Lung microvascular endothelial cell (primary cell): ENCODE measurements at regions not wholly inside any gene's neighbourhood (a gene's known extent, or its start where the extent isn't known, plus 50 kb on each side); places are given as distances from the start of the nearest gene placed in this dataset.
"Not testable (repeated sequence)": the region's sequence is repeated elsewhere in the genome, so short reads cannot be mapped to it uniquely, and the experiment has no call there.

ENCODE experiments used
- DNase-seq, 2 donors: peaks; one replicate each; pipeline versions ENCODE4 v3.0.0 to v3.0.0-alpha.2; 2010; ENCODE audit warnings: low read depth in 2 of 2

DNA sequence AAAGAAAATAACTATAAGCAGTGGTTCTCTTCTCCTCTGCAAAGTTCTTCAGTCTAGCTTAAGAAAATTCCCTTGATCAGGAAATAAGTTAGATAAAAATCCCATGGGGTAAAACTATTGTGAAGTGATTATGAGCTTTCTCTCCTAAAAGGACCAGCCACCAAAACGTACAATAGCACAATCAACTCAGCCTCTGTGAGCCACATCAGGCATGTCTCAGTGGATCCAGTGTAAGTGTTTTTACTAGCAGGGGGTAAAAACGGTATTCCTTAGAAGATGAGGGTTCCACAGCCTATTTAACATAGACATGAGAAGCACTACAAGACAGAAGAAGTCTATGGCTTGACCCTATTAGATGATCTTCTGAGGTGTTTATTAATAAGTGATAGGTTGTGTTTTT is 503.2 kb downstream of the PIK3C3 start:
- DNase-seq: no peak

DNA sequence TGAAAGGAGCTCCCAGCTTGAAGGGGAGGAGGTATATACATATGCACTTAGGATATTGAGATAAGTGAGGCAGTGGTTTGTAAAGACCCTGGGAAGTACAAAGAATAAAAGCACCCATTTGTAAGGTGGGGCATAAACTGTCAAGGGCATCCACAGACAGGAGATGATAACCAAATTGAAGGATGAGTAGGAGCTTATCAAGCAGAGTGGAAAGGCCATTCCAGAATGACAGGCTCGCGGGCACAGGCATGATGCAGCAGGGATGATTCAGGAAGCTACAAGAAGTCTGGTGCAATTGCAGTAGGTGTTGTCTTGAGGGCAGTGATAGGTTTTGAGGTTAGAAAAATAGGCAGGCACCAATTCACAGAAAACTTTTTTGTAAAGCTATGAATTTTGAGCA is 504.8 kb downstream of the PIK3C3 start:
- DNase-seq: no peak

DNA sequence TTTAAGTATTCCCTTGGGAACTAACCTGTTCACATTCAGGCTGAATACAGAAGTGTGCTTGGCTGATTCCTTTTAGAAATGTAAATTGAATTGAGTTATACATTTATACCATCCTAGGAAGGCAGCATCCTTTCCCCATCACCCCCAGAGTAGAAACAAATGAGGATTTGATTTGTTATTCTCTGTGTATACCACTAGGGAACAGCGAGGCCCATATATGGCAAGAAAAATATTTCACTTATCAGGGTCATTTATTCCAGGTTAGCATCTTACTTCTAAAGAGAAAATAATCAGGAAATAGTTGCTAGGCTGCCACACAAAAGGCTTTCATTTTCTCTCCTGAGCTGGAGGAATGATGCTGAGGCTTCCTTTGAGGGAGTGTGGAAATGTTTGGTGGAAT is 516.9 kb downstream of the PIK3C3 start:
- no peak for DNase-seq

DNA sequence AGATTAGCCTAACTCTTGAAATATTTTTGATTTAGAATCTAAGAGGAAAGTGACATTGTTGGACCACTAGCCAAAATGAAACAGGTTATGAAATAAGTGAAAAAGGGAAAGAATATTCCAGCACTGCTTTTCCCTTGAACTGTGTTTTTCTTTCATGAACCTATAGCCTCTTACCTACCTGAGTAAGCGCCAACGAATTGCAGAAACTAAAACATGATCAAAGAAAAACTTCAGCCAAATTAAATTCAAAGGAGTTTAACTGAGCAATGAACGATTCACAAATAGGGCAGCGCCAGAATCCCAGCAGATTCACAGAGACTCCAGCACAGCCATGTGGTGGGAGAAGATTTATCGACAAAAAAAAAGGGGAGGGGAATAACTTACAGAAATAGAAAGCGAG is 518.6 kb downstream of the PIK3C3 start:
- no peak for DNase-seq

DNA sequence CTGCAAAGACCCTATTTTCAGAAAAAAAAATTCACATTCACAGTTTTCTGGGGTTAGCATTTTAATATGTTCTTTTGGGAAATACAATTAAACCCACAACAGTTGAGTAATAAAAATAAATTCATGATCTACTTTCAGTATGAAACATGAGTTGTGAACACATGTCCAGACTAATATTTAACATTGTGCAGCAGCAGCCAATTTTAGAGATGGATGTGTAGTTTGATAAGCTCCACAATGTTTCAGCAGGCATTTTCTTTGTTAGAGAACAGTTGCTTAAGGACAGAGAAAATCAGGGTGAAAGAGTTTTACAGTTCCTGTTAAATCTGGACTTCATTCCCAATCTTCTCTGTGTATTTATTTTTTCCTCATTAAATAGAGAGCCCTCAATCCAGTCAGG is 519.5 kb downstream of the PIK3C3 start:
- DNase-seq: no peak

DNA sequence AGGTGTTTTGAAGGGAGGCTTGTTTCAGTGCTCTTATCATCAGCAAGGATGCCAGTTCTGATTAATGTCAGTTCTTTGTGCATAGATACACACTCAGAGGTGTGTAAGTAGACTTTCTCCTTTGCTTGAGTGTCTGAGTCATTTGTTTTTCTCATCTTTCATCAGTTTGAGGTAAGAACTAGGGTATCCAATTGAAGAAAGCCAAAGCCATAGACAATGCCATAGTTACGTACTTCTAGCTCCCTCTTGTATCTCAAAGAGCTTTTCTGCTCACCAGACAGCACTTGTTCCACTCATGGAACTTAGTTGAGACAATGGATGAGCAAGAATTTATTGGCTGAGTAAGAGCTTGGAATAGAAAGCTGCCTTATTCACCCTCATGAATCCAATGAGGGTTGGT is 520.1 kb downstream of the PIK3C3 start:
- DNase-seq: no peak

DNA sequence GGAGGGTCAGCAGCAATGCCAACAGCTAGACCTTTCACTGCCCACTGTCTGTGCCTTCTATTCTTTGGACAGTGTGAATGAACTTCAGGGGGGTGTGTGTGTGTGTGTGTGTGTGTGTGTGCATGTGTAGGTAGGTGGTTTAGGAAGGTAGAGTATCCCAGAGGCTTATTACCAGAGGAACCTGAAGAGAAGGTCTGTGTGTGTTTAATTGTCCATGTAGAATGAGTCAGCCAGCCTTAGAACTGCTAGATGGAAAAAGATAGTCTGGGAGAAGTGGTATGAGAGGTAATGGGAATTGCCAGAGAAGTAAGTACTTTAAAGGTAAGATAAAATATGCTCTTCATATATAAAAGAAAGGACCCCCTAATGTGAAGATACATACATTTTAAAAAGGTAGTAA is 522.2 kb downstream of the PIK3C3 start:
- no peak for DNase-seq

DNA sequence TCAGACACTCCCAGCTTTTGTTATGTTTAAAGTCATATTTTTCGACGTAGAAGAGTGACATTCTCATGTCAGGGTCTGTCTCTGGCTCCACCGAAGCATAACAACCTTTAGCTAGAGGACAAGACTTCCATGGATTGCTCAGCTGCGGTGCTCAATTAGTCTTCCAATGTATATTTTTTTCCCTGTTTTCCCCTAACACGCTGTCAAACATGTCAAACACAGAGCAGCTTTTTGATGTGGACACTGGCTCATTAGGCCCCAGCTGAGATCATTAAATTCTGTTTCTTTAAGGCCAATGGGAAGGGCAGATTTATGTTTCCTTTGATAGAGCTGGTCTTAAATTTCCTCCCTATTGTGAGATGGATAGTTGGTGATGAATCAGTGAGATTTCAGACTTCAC is 525.4 kb downstream of the PIK3C3 start:
- no peak for DNase-seq

DNA sequence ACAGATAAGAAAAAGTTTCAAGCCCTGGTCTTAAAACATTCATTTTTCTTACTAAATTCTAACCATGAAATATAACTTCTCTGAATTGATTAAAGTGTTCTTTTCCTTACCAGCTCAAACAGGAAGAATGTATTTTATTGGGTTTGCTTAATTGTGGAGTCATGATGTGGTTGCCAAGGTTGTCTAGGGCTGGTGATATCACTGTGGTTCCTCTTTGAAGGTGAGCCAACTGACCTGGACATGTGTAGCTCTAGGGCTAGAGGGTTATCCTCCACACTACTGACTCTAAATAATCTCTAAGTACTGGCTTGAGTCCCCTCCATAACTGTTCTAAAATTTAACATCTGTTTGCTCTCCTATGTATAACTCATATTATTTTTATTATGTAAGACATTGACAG is 529.6 kb downstream of the PIK3C3 start:
- DNase-seq: no peak

DNA sequence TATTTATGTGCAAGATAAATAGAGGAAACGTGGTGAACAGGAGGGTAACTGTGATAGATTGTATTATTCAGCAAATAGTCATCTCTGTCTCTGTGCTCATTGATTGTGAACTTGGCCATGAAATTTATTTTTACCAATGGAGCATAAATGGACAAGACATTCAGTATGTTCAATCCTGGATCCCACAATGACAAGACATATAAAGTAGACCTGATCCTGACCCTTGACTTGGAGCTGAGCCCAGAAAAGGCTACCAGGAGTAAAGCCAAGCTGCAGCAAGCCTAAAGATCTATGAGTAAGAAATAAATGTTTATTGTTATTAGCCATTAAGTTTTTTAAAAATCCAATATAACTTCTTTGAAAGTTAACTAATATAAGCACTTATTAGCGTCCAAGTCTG is 531.2 kb downstream of the PIK3C3 start:
- DNase-seq: no peak

DNA sequence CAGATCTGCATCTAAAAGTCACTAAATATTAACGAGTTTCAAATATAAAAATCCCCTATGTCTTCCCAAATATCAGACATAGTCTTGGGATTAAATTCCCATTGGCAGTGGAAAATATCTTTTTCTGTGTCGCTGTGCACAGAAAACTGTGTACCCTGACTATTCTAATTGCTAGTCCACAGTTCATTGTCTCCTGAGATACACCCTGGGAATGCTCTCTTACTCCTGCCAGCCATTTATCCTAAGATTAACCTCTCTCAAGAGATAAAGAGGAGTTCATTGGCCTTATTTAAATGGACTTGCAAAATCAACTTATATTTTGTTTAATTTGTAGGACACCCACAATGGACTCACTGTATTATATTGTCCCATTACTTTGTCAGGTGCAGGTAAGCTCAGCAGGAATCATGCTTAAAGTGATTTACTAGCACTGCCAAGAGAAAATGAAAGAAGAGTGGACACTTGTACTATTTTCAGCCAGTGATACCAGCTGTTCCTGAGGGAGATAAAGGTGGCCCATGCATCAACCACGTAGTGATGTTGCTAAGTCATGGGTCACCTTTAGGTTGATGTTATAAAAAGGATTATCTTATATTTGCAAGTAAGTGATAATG is 553.8 kb downstream of the PIK3C3 start:
- no peak for DNase-seq

DNA sequence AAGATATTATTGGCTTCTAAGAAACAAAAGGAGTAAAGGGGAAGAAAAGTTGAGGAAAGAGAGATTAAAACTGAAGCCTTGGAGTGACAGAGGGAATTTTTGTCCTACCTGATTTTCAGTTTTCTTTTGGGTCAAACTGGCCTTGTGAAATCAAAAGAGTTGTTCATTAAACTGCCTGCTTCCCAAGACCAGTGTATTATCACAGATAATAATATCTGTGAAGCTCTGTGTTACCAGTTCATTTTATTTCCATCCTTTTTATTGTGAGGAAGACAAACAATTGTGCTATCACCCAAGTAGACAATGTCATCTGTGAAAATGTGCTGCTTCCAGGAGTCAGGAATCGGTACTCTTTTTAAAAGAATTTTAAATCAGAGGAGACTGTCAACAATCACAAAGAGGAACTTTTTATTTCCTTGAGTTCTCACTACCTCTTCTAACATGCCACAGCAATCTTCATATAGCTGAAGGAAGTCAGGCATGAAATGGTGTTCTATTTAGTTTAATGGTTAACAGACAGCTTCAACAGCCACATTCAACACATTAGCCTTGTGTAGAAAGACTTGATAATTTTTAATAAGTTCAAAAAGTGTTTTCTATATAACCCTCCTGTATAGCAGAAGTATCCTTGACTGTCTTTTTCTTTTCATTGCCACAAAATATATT is 554.8 kb downstream of the PIK3C3 start:
- DNase-seq: no peak

DNA sequence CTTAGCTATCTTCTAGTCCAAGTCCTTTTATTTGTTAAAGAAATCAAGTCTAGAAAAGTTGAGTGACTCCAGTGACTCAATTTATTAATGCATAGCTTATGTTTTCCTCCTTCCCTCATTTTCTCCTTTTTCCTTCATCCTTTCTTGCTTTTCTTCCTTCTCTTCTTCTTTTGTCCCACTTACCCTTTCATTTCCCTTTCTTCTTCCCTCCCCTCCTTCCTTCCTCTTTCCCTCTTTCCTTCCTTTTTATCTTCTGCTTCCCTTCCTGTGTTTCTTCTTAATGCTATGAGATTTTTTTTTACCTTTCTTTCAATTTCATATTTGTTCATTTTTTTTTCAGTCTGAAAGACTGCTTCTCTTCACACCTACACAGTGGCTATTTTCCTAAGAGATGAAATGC is 555.5 kb downstream of the PIK3C3 start:
- DNase-seq: no peak

DNA sequence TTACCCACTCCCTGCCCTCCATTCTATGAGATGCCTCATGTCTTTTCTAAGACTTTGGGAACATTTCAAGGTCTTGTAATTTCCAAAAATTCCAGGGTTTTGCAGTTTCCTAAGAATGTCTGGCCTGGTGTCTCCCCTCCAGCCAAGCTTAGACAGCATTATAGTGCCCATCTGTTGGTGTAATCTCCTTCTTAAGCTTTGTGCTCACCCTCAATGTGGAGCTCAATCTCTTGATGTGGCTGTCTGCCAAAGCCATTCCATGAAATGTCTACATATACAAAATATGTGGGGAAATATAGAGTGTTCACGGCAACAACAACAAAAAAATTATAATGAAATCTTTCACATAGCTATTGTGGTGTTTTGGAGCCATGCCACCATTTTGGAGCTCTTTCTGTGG is 558.4 kb downstream of the PIK3C3 start:
- DNase-seq: no peak

DNA sequence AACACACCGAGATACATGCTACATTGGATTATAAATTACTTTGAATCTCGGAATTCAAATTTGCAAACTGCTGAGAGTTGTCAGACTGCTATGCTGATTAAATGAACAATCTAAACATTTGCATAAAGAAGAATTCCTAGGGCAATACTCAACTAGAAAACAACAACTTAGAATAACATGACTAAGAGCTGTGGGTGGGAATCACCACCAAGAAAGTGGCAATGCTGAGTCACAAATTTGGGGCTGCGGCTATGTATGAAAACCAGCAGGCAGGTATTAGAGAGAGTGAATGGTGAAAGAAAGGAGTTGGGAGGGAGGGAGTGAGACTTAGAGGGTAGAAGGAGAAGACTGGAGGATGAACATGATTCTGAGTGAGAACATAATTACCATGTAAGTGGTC is 559.5 kb downstream of the PIK3C3 start:
- no peak for DNase-seq

DNA sequence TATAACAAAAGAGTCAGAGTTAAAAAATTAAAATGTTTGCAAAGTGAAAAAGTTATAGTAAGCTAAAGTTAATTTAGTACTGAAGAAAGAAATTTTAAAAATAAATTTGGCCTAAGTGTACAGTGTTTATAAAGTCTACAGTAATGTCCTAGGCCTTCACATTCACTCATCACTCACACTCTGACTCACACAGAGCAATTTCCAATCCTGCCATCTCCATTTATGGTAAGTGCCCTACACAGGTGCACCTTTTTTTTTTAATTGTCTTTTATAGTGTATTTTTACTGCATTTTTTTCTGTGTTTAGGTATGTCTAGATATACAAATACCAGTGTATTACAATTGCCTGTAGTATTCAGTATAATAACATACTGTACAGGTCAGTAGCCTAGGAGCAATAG is 562.9 kb downstream of the PIK3C3 start:
- DNase-seq: no peak

DNA sequence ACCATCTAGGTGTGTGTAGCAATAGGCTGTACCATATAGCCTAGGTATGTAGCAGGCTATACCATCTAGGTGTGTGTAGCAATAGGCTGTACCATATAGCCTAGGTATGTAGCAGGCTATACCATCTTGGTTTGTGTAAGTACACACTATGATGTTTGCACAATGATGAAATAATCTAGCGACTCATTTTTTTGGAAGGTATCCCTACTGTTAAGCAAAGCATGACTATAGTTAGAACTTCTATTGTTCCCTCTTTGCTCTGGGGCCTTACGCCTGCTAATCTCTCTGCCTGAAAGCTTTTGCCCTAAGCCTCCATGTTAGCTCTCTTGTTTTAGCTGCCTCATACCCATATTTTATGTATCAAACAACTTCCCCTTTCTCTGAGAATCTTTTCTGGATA is 563.3 kb downstream of the PIK3C3 start:
- not testable (repeated sequence) for DNase-seq

DNA sequence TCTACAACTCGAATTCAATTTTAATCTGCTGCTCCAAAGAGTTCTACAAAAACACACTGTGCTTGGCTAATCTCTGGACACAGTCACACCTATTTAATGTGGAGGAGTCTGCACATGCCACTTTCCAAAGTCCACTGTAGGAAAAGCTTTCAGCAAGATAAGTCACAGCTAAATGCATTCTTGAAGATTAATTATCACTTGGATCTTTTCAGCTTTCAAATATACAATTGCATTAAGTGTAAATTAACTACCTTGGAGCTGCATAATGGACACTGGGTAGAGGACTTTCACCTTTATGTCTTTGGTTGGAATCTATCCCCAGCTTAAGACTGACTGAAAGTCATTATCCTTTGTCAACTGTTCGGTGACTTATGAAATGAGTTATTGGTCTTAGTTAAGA is 565.1 kb downstream of the PIK3C3 start:
- DNase-seq: no peak

DNA sequence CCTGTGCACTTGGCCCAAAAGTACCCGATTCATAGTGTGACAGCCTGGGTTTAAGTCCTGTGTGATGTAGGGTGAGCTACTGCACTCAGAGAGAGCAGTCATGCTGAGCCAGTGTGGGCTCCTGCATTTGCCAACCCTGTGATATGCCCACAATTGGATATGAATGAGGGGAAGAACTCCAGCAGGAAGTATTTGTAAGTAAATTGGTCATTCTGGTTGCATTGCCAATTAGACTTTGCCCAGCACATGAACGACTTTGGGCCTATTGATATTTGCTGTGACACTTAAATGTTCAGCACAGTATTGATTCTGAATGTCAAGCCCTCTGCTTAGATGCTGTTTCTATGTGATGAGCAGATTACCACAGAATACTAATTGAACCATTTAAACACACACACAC is 570.9 kb downstream of the PIK3C3 start:
- no peak for DNase-seq

DNA sequence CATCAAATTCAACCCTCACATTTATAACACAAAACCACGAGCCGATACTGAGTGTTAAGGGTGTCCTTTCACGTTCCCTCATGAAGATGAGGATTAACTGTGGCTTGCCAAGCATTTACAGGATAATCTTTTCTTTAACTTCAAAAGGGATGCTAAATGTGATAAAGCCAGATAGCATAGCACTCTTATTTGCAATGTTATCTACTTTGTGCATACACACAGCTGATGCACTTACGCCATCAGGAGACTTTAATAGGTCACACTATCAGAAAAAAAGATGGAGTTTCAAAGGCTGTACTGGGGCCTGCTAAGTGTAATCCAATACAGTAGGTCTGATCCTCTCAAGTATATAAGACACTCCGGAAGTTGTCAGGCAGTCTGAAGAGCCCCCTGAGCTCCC is 572.7 kb downstream of the PIK3C3 start:
- DNase-seq: no peak

DNA sequence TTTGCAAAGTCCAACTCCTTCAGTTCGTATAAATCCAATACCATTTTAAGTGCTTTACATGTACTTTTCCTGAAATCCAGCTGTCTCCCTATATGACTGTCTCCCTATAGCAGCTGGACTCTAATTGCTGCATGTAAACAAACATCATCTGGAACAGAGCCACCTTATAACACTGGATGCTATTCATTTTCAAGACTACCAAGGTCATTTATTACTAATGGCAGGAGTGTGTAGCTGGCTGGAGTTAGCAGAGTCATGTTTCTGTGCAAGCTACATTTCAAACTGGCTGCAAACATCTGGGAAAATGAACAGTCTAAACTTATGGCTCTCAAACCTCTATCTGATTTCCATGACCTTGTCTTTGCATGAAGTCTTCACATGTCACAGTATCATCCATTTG is 575.2 kb downstream of the PIK3C3 start:
- DNase-seq: no peak

DNA sequence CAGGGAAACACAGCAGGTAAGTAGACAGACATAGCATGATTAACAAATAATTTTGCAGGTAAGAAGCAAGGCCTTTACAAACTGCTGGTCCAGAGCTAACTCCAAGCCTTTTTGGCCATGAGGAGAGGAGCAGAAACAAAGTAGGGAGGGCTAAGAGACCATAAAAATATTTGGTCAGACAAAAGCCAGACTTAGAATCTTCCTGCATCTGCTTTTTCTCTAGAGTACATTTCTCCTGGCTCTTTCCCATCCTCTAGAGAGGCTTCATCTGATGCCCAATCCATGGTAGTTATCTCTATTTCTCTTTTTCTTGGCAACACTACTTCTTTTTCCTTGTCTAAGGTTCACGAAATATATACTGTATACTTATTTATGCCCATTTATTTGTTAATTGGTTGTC is 577.1 kb downstream of the PIK3C3 start:
- DNase-seq: no peak

DNA sequence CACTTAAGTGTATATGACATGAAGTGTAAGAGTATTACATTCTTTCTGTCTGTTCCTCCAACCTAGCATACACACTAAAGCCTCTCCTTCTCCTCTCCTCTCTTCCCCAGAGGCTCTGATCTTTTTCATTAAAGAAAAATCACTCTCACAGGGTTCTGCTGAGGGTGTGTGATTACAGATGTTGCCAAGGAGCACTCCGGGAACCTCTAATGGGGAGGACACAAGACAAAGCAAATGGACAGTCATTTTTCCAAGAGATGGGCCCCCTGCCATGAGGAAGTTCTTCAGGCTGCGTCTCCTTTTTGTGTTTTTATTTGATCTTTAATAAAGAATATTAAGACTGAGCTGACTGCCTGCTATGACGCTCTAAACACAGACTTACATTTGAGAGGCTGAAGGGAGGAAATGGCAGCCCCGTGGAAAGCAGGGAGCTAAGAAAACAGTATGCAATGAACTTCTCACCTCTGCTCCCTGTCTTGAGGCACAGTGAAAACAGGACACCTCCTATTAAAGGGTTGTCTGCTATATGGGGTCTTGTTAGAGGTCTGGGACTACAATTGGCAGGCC is 578.1 kb downstream of the PIK3C3 start:
- no peak for DNase-seq

DNA sequence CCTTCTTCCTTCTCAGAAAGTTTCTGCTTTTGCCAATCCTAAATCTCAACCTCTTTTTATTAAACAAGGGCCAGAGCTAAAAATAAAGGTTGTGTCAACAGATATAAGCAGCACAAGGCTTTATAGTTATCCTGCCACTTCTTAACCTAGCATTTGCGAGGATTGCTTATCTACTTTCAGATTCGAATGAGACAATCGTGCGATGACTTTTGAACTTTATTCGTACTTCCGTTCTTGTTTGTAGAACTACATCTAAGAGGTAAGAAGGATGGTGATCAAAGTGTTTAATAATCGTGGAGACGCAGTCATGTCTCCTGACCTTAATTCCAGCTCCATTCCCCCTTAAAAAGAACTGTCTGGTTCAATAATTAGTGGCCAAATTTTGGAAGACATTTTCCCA is 578.6 kb downstream of the PIK3C3 start:
- no peak for DNase-seq
